ENCODE measurements at regions not wholly inside any gene's neighbourhood (a gene's known extent, or its start where the extent isn't known, plus 50 kb on each side); places are given as distances from the start of the nearest gene placed in this dataset.

DNA sequence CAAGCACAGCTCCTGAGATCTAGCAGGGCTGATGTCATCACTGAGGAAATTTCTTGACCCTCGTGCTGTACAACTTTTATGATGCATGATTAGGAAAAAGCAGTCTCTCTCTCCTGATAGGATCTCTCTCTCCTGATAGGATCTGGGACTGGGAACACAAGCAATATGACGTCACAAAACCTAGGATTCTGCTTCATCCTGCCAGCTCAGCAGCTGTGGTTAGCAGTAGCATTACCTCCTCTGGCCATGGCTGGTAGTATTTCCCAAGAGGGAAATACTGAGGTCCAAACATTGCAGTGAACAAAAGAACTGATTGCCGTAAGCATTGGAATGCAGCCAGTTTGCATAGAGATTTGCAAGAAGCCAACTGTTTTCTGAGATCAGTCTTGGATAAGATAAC lies 521.2 kb upstream of the POU3F3 start:
- no peak for DNase-seq

DNA sequence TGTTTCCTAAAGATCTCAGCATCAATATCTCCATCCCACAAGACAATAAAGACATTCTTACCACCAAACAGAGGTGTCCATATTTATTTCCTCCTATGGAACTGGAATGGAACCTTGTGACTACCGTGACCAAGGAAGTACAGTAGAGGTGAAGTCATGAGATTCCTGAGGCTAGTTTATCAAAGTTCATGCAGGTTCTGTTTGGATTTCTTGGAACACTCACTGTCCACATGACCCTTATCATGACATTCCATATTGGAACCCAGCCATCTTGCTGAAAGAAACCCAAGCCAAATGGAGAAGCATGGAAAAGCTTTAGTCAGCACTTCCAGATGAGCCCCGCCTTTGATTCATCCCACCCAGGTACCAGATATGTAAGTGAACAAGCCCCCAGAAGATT lies 516.0 kb upstream of the POU3F3 start:
- no peak for DNase-seq

DNA sequence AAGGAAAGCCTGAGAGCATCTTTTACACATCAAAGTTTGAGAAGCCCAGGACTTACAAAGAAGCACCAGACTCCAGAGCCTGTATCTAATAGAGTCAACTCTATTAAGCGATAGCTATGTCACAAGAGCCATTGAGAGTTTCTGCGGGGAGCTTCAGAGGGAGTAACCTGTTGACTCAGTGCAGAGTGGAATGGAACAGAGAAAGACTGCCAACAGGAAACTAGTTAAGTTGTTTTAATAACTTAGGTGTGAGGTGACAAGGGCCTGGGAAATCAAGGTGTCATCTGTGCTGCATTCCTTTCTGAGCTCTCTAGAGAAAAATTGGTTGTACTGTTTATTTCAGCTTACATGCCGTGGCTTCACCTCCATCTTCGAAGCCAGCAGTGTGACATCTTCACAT lies 513.8 kb upstream of the POU3F3 start:
- no peak for DNase-seq

DNA sequence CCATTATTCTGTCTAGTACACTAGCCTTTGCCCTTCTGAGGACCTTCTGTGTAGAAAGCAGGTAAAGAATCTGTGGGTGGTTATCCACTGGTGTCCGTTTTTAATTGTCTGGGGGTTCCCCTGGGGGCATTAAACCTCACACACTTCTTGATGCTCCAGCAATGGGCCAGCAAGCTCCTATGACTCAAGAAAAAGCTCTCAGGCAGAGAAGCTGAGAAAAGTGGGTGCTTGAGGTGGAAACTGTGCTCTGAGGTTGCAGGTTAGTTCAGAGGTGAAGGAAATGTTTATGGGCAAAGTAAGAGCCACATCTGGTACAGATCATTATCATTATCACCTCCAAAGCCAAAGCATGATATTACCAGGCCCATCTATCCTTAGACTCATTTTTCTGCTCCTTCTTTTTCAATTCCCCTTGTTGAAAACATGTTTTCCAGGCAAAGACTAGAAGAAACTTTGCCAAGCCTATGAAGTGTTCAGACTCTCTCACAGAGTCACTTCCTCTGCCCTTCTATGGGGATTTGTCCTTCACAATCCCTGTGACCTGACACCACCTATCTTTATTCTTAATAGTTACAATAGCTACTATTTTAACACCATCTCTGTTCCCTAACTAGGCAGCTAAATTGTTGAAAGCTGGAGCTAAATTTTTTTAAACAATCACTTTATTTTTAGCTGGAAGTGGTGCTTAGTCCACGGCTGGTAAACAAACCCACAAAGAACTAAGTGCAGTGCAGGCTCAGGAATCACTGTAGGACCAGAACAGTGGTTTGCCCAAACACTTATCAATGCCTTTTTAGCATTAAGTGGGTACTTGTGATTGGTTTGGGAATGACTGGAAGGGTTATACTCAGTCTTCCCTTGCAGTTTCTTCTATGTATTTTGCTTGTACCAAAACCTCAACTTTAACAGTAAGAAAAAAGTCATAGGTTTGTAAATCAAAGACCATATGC lies 512.8 kb upstream of the POU3F3 start:
- DNase-seq, result no peak

DNA sequence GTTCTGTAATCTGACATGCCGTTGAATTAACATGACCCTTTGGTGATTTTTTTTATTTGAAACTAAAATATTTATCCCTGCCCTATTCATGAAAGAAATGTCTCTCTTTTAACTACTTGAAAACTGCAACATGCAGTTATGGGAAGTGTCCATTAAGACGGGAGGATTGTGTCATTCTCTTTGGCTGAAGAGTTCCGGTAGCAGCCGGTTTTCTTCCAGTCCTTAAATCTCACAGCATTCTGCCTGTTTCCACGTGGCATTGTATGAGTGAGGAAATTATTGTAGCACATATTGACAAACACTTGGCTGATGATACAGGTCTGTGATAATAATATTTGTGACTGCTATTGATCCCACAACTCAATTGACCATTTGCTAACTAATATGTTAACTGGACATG lies 509.6 kb upstream of the POU3F3 start:
- no peak for DNase-seq

DNA sequence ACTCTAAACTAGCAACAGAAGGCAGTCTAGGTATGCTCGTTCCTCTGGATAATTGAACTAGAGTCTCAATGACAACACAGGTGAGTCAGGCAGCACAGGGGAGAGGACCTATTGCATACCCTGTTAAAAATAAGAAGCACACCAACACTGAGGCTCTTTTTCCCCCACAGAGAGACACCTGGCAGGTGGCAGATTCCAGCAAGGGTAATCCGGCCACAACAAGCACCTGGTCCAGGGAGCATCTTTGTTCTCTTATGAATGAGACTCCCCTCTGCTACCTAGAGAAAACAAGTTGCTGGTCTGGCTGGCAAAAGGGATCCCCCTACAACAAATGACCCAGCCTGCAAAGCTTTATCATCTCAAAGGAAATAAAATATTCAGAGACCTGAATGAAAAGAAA lies 508.9 kb upstream of the POU3F3 start:
- no peak for DNase-seq

DNA sequence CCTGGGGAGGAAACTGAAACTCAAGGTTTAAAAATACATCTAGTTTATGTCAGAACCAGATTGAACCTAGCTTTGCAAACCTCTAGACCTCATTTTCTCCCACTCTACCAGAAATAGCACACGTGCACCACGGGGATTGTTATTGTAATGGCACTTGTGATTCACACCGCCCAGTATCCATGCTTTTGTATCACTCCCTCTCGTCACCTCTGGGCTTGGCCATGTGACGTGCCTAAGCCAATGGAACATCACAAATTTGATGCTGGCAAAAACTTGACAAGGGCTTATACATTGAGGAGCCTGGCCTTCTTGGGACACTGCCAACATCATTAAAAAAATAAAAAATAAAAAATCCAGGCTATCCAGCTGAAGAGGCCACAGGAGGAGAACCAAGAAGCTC lies 495.8 kb upstream of the POU3F3 start:
- DNase-seq, result no peak

DNA sequence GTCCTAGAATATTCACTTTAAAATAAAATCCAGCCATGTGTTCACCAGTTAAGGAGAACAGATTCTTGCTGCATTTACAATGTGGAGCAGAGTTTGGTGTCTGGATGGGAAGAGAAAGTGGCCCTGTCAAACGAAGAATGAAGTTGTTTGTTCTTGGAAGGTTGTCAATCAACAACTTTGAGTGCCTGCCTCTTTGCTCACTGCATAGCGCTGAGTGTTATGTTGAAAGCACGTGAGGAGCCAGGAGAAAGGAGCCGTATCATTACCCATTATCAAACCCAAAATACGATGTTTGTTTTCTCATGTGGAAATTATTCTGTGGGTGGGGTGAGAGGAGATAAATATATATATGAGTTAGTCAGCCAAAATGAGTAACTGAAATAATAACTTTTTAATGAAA lies 492.5 kb upstream of the POU3F3 start:
- no peak for DNase-seq

DNA sequence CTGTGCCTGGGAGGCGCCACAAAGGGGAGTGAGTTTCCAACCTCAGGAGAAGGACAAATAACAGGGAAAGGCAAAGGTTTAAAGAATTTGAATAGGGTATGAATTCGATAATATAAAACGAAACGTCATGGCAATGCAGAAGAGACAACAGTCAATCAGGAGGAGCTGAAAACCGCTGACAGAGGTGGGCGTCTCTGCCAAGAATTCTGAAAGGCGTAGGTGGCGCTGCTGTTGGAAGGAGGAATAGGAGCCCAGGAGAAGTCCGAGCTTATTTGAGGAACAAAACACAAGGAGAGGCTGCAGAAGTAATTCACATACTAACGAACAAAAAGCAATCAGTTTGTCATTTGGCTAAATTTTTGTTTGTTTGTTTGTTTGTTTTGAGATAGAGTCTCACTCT lies 485.8 kb upstream of the POU3F3 start:
- DNase-seq, result no peak

DNA sequence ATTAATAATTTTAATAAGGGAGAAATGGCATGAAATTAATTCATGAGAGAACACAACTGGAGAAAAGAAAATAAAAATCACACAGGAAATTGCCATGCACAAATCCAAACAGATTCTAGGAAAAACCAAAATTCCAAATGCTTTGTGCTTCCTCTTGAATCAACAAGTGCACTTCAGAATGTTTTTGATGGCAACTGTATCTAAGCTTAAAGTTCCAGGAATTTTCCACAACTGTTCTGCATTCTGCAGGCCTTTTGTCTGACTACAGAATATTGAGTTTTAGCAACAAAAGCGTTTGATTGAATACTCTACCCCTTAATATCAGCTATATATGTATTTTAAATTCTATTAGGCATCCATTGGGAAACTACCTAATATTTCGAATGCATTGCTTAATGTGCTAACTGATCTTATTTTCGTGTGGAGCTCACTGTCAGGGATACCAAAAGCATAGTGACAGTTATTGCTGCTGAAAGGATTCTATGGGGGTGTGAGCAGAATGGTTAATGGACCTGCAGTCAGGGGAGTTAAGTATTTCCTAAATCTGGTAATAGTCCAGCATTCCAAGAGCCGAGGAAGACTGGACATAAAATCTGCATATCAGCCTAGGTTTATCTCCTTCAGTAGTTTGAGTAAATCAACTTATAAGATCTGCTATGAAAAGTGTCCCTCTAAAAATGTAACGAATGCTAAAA lies 482.7 kb upstream of the POU3F3 start:
- DNase-seq, result no peak

DNA sequence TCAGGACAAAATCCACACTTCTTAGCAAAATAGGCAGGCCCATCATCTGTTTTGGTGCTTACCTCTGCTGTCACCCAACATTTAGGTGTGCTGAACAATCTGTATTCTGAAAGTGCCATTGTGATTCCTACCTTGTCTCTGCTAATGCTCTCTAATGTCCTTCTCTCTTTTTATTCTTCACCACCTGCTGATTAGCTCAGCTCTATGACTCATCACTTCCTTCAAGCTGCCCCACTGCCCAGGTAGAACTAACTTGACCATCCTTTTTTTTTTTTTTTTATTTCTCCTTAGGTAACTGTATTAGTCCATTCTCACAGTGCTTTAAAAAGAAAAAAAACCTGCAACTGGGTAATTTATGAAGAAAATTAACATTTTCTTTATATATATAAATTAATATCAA lies 478.7 kb upstream of the POU3F3 start:
- DNase-seq, result no peak

DNA sequence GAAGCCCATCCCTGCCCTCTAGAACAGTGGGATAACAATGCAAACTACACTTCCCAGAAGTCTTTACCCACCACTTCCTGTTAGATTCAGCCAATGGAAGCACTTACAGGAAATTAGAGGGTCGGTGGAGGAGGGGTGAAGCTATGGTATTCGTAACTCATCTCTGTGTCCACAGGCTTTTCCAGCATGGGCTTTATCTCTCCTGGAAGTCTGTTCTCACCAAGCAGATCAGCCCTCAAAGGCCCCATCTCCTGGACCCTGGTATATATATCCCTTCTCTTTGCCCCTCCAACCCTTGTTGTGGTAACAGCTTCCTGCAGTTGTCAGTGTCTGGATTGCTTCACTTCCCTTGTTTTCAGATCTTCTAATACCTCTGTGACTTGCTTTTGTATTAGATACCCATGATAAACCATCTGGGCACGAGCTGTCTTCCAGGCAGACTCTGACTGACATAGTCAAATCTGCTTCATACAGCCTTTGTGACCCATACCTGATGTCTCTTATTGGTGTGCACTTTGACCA lies 475.0 kb upstream of the POU3F3 start:
- DNase-seq, result peak; percentile 4

DNA sequence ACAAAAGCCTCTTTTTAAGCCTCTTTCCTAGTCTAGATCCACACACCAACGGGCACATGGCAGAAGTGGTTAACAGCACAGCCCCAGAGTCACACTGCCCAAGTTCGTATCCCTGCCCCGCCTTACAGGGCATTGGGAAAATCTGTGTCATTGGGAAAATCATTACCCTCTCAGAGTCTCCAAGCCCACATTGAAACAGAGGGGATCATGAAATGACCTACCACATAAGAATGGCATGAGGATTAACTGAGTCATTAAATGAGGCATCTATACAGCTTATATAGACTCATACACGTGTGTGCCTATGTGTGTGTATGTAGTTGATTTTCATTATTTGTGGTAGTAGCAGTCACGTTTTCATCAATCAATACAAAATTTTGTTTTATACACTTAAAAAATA lies 469.0 kb upstream of the POU3F3 start:
- no peak for DNase-seq

DNA sequence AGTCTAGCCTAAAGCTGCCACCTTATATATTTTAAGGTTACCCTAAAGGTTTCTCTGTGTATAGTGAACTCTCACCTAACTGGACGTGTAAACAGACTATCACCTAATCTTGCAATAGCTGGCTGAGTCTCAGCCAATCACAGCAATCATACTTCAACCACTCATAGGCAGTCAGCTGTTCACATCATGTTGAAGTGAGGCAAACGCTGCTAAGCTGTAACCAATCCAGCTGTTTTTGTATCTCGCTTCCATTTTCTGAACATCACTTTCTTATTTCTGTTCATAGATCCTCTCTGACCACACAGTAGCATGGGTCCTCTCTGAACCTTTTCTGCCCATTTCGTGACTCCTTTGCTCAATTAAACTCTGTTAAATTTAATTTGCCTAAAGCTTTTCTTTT lies 468.2 kb upstream of the POU3F3 start:
- DNase-seq, result no peak

DNA sequence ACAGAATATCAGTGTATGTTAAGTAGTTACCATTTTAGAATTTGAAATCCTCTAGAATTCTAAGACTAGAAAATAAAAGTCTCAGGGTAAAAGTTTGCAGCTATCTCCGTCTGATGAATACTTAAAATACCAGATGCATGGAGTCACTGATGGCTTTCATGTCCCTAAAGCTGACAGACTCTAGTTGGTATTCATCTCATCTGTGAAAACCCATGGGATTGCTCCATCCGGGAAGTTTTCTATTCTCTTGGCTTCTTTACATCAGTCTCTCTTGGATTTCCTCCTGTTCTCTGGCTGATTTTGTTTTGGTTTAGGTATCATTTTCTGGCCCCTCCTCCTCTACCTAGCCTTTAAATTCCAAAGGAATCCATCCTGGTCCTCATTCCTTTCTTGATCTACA lies 465.6 kb upstream of the POU3F3 start:
- no peak for DNase-seq

DNA sequence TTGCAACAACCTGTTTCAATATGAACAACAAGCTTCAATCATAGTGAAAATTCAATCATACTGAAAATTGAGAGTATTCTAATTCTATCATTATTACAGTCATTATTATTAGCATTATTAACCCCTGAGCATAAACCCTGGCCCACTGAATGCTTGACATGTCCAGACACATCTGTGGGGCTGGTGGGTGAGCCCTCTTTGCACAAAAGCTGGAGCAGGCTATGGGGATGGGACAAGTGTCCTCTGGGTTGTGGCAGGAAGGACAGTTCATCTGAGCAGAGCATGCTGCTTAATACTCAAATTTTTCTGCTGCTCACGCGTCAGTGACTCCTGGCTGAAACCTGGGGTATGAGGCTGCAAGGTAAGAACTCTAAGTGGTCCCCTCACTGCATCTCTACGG lies 451.1 kb upstream of the POU3F3 start:
- no peak for DNase-seq

DNA sequence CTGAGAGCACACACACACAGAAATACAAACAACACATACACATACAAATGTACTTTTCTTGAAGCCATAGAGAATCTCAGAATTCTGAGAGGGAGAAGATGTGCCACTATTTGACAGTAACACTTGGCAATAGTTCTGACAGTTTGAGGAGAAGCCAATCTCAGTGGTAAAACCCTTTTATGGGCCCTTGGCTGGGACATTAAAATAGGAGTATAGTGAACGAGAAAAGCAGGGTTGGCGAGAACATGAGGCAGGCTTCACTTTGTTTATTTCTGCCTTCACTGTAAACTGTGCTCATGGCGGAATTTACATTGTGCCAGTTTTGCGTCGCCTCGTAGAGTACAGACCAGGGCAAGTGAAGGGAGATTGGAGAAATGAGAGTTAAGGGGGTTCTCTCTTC lies 449.4 kb upstream of the POU3F3 start:
- no peak for DNase-seq

DNA sequence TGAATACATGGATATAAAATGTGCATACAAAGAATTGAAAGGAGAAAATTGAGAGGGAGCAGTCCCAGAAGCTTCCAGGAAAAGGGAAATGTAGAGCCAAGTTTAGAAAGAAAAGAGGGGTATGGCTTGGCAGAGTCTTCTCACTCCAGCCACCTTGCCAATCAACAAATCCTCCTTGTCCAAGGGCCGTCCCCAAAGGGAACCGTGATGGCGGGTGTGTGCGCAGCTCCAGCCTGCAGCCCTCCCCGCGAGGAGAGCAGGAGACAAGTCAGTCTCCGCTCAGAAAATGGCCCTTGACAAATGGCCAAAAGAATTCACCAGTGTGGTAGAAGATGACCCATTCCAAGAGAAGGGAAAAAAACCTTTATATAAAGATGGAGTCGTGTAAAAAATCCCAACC lies 448.3 kb upstream of the POU3F3 start:
- DNase-seq, result no peak

DNA sequence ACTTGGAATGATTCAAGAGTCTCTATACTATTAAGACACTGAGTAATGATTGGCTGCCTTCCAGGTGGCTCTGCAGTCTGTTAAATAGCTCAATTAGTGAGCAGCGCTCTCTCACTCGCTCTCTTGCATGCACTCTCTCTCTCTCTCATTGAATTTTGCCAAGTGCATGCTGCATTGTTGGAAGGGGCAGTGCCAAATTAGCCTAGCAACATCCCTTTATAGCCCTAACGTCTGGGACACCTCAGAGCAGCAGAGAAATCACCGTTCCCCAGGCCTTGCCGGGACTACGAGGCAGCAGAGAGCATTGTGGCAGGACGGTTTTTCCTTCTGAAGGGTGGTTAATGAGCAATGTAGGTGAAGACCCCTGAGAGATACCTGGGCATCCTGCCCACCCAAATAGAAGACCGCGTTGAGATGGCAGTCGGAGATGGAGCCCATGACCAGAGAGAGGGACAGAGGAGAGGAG lies 447.6 kb upstream of the POU3F3 start:
- no peak for DNase-seq

DNA sequence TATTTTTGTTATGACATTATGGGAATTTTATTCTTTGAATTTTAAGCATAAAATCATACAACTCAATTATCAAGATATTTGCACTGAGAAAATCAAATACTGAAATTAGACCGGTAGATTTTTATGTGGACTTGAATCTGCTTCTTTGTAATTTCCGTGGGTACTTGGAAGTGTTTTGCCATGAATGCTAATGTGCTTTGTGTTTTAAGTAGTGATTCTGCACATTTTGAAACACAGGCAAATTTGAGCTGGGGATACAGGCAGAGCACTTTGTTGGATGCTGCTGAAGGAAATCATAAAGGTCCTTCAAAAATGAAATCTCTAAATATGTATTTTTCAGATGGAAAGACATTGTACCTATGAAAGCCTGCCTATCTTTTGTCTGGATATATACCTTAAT lies 446.3 kb upstream of the POU3F3 start:
- no peak for DNase-seq

DNA sequence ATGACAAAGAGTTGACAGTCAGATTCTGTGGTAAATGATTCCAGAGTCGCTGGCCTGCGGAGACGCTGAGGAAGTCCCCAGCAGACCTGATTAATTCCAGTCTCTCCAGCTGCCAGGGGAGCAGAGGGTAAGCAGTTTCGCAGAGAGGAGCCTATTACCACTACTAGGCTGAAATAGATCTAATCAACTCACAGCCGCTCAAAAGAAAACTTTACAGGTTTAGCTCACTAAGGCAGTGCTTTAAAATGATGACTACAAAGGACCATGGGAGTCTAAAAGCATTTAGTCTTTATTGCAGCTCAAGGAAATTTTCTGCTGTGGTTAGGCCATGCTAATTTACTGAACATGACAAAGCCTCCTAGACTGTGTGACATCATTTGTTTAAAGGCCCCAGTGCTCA lies 445.6 kb upstream of the POU3F3 start:
- DNase-seq, result no peak

DNA sequence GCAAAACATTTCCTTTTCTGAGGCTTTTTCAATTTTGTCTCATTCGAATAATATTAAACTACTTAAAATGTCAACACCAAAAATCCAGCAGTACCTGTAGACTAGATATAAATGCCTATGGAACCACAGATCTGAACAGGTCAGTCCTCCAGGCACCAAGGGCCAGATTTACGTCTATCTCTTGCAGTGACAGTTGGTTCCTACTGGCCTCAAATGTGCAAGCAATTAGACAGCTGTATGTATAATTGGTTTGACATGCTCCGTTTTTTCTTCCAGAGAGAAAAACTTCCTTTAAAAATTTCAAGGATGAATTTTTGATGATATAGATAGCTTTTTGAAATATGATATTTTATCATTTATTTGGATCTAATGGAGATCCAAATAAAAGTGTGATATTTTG lies 443.8 kb upstream of the POU3F3 start:
- DNase-seq, result no peak

DNA sequence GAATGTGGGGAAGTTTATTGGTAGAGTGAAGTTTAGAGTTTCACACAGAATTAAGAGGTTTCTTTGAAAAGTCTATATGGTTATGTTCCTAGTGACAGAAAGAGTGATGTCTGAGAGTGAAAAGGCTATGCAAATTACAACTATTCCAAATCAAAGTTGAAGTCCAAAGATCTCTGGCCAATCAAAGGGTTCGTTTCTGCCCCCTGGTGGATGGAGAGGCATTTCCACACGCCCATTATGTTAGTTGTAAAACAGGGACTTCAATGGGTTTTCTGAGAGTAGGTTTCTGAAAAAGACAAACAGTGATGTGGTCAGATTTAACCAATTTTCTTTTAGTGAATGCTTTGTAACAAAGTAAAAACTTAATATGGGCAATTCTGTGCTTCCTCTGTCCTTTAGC lies 441.5 kb upstream of the POU3F3 start:
- no peak for DNase-seq

DNA sequence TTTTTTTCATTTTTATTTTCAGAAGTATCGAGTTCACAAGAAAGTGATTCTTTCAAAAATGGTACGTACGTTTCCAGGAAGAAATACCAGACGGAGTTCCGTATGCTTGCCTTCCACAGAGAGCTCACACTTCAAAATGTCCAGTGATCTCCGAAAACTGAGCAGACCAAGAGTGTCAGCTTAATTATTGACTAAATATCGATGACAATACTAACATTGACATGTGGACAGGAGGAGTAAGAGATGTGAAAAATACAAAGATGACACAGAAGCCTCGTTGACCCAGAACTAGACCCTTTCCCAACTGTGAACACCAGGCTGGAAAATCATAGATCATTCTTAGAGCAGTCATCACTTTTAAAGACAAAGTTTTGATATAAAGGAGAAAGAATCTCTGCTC lies 440.0 kb upstream of the POU3F3 start:
- DNase-seq, result no peak
